ENCODE measurements at regions not wholly inside any gene's neighbourhood (a gene's known extent, or its start where the extent isn't known, plus 50 kb on each side); places are given as distances from the start of the nearest gene placed in this dataset.

- TF ChIP-seq POLR2A (IDR thresholded peaks at IDR 0.05) (no peak), POLR2AphosphoS5 (IDR thresholded peaks at IDR 0.05) (no peak)
- DNase-seq = no peak
- H3K9me3 ChIP-seq = no peaks in the 10 kb centered on the region
- no peaks in the 10 kb centered on the region for H3K4me1 ChIP-seq
- 54 to 67% (median 64%) methylated on average over 1 of the region's 1 CpG for WGBS, 5 donors
- no peak overlapping the region for H3K4me3 ChIP-seq
- H3K27me3 ChIP-seq (replicated peaks in 1 of 7) = no peaks in the 10 kb centered on the region
- H3K27ac ChIP-seq = no peak overlapping the region
- no peaks in the 10 kb centered on the region for H3K36me3 ChIP-seq
- intact Hi-C loops (cut with DNase I; ENCODE audit: low total_unique reads) = no loop called here
Measured at GRCh38 chr3:28118087-28118486, 123.3 kb upstream of the CMC1 start.

- WGBS, 5 donors = 79 to 92% (median 88%) methylated on average over 4 of the region's 4 CpGs
- H3K27ac ChIP-seq = no peak overlapping the region
- H3K4me3 ChIP-seq = no peak overlapping the region
- no peak for DNase-seq
- TF ChIP-seq POLR2A (IDR thresholded peaks at IDR 0.05) = no peak
- TF ChIP-seq CTCF (IDR thresholded peaks at IDR 0.05 in 8 of 11, conservative IDR thresholded peaks at IDR 0.05 in 3 of 11) = no peak
- TF ChIP-seq POLR2AphosphoS5 (IDR thresholded peaks at IDR 0.05) = no peak
- H3K4me1 ChIP-seq = peaks cover 0 to 7% (median 0%) of the 10 kb centered on the region in 6 donors
- H3K36me3 ChIP-seq = no peaks in the 10 kb centered on the region
- H3K27me3 ChIP-seq (replicated peaks in 1 of 7) = no peaks in the 10 kb centered on the region
- no peaks in the 10 kb centered on the region for H3K9me3 ChIP-seq
- intact Hi-C loops (cut with DNase I; ENCODE audit: low total_unique reads) = no loop called here
Measured at GRCh38 chr3:28122227-28122626, 119.2 kb upstream of the CMC1 start.

GRCh38 chr3:28124882-28125281 lies 116.5 kb upstream of the CMC1 start:
- DNase-seq = no peak
- no peaks in the 10 kb centered on the region for H3K36me3 ChIP-seq
- no peak overlapping the region for H3K4me3 ChIP-seq
- peak overlapping the region in 1 of 8 donors; percentile 10 for H3K27ac ChIP-seq
- H3K9me3 ChIP-seq = no peaks in the 10 kb centered on the region
- peaks cover 0 to 7% (median 0%) of the 10 kb centered on the region in 6 donors for H3K4me1 ChIP-seq
- no peak for TF ChIP-seq POLR2A (IDR thresholded peaks at IDR 0.05)
- intact Hi-C loops (cut with DNase I; ENCODE audit: low total_unique reads) = no loop called here
- H3K27me3 ChIP-seq (replicated peaks in 1 of 7) = no peaks in the 10 kb centered on the region
- WGBS, 5 donors = 45 to 66% (median 61%) methylated on average over 3 of the region's 3 CpGs

- Histone ChIP-seq H3K4me1 (peaks cover 0 to 7% (median 0%) of the 10 kb centered on the region in 6 donors), H3K36me3 (no peaks in the 10 kb centered on the region), H3K27ac (peak overlapping the region in 1 of 8 donors; percentile 10), H3K9me3 (no peaks in the 10 kb centered on the region), H3K4me3 (no peak overlapping the region), H3K27me3 (replicated peaks in 1 of 7) (no peaks in the 10 kb centered on the region)
- intact Hi-C loops (cut with DNase I; ENCODE audit: low total_unique reads) = no loop called here
- TF ChIP-seq POLR2A (IDR thresholded peaks at IDR 0.05) (no peak), POLR2AphosphoS5 (IDR thresholded peaks at IDR 0.05) (no peak), CTCF (IDR thresholded peaks at IDR 0.05 in 8 of 11, conservative IDR thresholded peaks at IDR 0.05 in 3 of 11) (no peak)
- DNase-seq = no peak
Measured at GRCh38 chr3:28125342-28125741, 116.1 kb upstream of the CMC1 start.

- intact Hi-C loops (cut with DNase I; ENCODE audit: low total_unique reads) = no loop called here
- TF ChIP-seq POLR2AphosphoS5 (IDR thresholded peaks at IDR 0.05) = no peak
- no peak for TF ChIP-seq CTCF (IDR thresholded peaks at IDR 0.05 in 8 of 11, conservative IDR thresholded peaks at IDR 0.05 in 3 of 11)
- no peak for TF ChIP-seq POLR2A (IDR thresholded peaks at IDR 0.05)
- WGBS, 5 donors = 75 to 86% (median 79%) methylated on average over 2 of the region's 2 CpGs
- H3K27me3 ChIP-seq (replicated peaks in 1 of 7) = no peaks in the 10 kb centered on the region
- H3K9me3 ChIP-seq = no peaks in the 10 kb centered on the region
- no peaks in the 10 kb centered on the region for H3K4me1 ChIP-seq
- no peaks in the 10 kb centered on the region for H3K36me3 ChIP-seq
- no peak overlapping the region for H3K4me3 ChIP-seq
- H3K27ac ChIP-seq = no peak overlapping the region
- no peak for DNase-seq
Measured at GRCh38 chr3:28130836-28131235, 110.6 kb upstream of the CMC1 start.
